ENCODE measurements at regions not wholly inside any gene's neighbourhood (a gene's known extent, or its start where the extent isn't known, plus 50 kb on each side); places are given as distances from the start of the nearest gene placed in this dataset.
"Not testable (repeated sequence)": the region's sequence is repeated elsewhere in the genome, so short reads cannot be mapped to it uniquely, and the experiment has no call there.

DNA sequence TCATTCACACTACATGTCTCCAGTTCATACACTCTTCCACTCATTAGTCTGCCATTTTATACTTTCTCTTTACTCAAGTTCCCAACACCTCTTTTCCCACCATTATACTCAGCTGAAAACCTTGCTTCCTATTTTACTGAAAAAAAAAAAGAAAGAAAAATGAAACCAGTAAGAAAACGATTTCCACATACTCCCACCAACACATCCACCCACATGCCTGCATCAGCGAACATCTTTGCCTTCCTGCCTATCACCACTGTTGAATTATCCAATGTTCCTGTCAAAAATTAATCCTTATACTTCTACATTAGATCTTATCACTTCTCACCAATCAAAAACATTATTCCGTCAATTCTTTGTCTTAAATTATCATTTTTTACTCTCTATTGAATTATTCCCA lies 188.1 kb upstream of the FAM241A start:
- no peak for DNase-seq (ENCODE audit: low read depth in 2 of 2)

DNA sequence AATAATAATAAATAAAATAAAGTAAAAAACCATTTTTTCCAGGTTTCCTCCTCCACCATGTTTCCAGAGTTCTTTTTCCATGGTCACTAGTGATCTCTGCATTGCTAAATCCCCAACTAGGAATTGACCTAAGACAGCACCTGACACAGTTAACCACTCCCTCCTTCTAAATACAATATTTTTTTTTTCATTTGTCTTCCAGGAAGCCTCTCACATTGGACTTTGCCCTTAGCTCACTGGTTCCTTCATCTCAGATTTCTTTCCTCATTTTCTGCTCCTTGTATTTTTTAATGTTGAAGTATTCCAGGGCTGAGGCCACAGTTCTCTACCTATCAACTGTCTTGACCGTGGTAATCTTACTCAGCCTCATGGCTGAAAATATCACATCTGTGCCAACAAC lies 187.3 kb upstream of the FAM241A start:
- DNase-seq (ENCODE audit: low read depth in 2 of 2), result no peak

DNA sequence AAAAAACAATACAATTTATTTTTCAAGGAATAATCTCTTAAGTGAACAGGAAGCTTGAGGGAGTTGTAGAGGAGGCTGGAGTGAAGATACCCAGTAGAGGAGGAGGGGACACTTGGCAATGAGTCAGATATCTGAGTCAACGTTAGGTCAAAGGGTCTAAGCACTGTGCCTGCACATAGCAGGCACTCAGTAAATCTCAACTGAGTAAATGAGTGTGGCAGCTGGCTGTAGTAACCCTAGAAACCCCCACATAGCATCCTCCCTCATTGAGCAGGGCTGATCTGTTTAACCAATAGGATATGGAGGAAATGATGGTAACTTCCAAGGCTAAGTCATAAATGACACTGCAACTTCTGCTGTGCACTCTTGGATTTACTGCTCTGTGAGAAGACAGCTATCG lies 186.0 kb upstream of the FAM241A start:
- DNase-seq (ENCODE audit: low read depth in 2 of 2), result no peak

DNA sequence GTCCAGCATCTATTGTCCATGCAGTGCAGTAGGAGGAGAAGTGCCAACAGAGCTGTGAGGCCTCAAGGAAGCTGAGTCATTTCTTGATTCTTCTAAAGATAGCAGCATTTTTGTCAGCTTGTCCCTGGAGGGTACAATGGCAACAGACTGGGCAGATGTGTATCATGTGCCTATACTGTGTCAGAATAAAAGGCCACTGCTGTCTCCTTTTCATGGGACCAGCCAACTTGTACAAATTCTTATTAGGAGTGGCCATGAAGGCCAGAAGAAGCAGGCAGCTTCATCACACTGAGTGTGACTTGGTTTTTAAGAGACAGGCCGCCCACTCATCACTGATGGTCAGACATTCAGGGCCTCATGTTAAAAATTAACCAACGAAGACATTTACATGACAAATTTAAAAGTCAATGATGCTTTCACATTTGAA lies 185.0 kb upstream of the FAM241A start:
- DNase-seq (ENCODE audit: low read depth in 2 of 2), result no peak

DNA sequence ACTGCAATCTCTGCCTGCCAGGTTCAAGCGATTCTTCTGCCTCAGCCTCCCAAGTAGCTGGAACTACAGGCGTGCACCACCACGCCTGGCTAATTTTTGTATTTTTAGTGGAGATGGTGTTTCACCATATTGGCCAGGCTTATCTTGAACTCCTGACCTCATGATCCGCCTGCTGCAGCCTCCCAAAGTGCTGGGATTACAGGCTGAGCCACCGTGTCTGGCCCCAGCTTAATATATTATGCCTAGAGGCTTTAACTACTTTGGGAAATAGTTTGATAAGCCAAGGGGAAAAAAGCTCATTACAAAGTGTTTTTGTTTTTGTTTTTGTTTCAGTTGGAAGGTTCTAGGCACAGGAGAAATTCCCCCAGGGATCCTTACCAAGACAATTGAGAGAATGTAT lies 184.2 kb upstream of the FAM241A start:
- DNase-seq (ENCODE audit: low read depth in 2 of 2), result not testable (repeated sequence)

DNA sequence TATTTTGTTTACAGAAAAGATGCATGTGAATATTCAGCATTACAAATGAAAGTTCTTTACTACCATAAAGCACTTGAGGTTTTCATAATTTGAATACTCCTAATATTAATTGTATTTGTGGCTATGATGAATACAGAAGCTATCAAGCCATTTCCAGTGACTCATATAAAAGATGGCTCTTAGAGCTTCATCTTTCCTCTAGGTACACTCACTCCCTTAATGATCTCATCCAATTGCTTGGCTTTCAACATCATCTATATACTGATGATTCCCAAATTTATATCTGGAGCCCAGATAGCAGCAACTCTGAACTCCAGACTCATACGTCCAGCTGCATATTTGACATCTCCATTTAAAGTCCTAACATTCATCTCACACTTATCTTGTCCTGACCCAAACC lies 183.4 kb upstream of the FAM241A start:
- no peak for DNase-seq (ENCODE audit: low read depth in 2 of 2)

DNA sequence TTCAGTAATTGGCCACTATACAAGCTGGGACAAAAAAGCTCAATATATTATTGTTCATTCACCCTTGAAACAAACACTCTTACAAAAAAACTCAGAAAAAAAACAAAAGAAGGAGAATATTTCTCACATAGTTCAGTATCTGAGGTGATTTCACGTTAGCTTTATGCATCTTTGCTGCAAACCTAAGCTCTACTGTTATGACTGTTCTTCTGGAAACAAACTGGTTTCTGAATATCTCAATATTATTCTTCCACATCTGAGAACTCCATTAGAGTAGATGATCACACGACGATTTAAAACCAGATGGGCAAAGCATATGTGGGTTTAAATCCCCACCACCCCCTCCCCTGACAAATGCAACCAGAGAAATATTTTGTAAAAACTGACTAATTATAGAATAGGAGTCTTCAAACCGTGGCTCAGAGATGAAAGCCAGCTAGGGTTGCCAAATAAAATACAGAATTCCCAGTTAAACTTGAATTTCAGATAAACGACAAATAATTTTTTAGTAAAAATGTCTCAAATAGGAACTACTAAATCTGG lies 182.0 kb upstream of the FAM241A start:
- DNase-seq (ENCODE audit: low read depth in 2 of 2), result no peak

DNA sequence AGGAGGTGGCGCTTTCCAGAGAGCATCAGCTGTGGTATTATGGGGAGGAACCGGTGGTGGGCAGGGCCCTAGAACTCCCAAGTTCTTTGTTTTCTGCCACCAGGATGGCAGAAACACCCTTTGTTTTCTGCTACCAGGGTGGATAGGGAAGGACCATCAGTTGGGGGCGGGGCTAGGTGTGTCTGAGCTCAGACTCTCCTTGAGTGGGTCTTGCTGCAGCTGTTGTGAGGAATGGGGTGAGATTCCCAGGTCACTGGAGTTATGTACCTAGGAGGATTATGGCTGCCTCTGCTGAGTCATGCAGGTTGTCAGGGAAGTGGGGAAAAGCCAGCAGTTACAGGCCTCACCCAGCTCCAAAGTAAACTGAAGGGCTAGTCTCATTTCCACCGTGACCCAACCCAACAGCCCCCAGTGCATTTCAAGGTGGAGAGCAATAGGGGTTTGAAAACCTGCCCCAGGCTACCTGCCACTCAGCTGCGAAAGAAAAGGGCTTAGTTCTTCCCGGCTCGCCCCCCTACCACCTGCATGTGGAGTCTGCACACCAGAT lies 167.8 kb upstream of the FAM241A start:
- no peak for DNase-seq (ENCODE audit: low read depth in 2 of 2)

DNA sequence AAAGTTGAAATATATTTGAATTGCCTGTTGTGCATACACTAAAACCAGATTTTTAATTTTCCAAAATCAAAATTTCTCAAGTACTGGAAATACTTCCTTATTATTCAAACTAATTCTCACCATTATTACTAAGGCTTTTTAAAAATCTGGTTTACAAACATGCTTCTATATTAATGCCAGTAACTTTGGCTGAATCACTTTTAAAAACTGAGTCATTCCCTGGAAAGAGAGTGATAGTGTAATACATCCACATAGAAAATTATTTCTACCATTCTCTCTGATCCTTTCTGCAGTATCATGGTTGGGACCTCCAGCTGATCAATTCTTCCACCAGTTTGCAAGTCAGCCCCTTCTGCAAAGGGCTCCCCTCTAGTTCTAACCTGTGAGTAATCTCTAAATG lies 165.3 kb upstream of the FAM241A start:
- DNase-seq (ENCODE audit: low read depth in 2 of 2), result no peak

DNA sequence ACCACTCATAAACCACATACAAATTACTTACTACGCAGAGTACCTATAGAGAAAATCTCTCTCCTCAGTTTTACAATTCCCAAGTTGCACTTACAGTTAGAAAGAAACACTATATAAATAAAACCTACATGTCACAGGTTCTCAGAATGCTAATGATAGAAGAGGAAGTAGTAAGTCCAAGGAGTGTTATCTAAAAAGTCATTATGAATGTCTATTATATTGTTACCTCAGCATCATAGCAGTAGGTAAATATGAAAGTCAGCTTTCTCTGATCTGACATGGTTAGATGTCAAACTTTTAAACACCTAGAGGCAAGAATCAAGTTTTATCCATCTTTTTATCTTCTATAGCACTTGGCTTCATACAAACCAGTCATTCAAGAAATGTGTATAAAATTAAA lies 163.2 kb upstream of the FAM241A start:
- no peak for DNase-seq (ENCODE audit: low read depth in 2 of 2)

DNA sequence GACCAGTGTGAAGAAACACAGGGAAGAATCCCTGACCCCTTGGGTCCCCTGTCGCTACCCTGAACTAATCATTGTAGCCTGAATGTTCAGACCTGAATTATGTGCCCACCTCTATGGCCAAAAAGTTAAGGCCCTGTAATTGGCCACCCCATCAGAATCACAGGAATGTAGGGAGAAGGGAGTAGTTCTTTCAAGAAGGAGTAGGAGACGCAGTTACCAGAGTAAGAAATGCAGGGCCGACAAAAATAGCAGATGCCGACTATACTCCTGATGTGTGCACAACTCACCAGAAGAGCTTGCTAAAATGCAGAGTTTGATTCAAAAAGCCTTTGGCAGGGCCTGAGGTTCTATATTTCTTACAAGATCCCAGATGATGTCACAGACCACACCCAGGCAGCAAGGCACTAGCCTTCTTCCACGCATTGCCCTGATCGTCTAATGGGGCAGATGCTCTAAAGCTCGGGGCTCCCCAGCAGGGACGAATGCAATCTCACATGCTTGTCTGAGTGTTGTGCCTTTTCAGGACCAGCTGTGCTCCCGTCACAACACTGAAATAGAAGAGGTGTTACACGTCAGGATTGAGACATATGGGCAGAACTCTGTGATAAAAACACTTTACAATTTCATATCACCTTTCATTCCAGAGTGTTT lies 161.0 kb upstream of the FAM241A start:
- no peak for DNase-seq (ENCODE audit: low read depth in 2 of 2)

DNA sequence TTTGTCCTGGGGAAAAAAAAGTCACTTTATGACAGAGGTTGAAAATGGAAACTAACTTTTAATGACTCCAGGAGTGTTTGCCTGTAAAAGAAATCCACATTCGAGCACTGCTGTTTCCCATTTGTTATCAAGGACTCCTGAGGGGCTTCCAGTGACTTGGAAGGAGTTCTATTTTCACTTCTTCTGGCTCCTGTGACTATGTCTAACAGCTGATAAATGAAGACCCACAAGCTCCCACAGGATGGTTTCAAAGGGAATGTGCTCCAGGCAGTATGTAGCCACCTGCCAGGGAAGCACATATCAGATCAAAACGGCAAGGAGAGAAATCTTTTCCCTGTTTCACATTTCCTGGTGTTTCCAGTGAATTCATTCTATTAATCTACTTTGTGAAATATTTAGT lies 159.8 kb upstream of the FAM241A start:
- no peak for DNase-seq (ENCODE audit: low read depth in 2 of 2)

DNA sequence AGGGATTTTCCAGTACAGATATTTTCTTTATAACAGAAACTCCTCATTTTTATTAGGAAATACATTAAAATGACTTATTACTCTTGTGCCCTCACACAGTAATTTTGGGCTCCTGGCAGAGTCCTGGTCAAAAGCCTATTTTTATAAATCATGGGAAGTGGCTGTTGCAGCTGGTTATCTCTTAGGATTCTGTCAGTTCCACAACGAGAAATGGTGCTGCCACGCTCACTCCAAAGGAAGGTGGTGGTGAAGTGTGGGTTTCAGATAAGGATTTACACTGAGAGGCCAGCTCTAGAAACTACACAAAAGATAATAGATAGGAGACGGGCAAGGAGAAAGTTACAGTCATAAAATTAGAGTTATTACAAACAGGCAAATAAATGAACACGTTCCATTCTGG lies 159.2 kb upstream of the FAM241A start:
- no peak for DNase-seq (ENCODE audit: low read depth in 2 of 2)

DNA sequence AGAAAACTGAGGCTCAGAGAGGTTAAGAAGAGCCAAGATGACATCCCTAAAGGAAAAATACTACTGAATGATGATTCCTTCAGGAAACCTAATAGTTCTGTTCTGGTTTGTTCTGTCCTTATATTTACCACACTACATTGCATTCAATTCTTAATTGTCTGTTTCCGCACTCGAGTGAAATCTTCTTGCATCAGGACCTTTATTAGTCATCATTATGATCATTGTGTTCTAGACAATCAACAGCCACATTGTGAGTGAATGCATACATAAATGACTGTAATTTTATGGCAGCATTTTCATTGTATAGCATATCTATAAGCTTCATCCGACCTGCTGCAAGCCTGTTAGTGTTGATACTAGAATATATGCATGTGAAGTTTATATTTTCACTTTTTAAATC lies 156.7 kb upstream of the FAM241A start:
- DNase-seq (ENCODE audit: low read depth in 2 of 2), result no peak

DNA sequence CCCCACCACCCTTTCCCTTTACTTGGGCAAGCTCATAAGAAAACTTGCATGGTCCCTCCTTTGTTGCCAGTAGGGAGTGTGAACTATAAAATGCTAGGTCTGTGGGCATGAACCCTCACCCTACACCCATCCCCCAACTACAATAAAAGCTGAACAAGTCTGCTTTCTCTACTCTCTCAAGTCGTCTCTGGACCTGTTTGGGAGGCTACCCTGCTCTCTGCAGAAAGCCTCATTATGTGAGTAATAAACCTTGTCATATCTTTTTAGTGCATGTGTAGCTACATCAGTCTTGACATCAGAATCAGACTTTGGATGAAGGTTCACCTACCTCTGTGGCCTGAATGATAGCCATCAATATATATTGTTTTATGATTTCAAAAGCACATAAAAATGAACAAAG lies 155.4 kb upstream of the FAM241A start:
- no peak for DNase-seq (ENCODE audit: low read depth in 2 of 2)

DNA sequence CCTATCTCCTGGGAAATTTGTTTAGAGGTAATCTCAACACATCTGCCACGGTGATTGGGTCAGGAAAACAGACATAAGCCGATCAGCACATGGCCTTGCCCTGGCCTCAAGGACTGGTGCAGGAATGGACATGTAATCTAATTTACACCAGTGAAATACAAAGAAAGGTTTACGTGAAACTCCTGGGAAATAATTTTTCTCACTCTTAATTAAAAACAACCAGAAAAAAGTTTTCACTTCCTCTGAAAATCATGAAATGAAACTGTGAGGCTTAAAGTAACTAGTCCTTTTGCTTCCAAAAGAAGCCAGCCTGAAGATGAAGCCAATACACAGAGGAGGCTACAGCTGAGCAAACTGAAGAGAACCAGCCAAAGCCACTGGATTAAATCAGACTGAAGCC lies 154.1 kb upstream of the FAM241A start:
- DNase-seq (ENCODE audit: low read depth in 2 of 2), result no peak

DNA sequence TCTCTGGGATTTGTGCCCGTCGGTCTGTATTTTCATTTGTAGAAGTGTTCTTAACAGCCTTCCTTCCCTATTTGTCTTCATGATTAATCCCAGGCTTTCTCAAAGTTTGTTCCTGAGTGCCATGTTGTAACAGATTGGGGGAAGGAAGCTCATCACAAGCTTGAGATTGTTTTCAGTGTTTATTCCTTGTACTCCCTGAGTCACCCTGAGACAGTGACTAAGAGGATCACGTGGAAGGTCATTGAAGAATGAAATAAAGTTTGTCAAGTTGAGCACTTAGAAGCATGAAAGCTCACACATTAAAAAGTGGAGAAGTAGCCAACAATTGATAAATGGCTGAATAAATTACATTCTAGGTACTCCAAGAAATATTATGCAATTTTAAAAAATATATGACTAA lies 153.5 kb upstream of the FAM241A start:
- DNase-seq (ENCODE audit: low read depth in 2 of 2), result no peak

DNA sequence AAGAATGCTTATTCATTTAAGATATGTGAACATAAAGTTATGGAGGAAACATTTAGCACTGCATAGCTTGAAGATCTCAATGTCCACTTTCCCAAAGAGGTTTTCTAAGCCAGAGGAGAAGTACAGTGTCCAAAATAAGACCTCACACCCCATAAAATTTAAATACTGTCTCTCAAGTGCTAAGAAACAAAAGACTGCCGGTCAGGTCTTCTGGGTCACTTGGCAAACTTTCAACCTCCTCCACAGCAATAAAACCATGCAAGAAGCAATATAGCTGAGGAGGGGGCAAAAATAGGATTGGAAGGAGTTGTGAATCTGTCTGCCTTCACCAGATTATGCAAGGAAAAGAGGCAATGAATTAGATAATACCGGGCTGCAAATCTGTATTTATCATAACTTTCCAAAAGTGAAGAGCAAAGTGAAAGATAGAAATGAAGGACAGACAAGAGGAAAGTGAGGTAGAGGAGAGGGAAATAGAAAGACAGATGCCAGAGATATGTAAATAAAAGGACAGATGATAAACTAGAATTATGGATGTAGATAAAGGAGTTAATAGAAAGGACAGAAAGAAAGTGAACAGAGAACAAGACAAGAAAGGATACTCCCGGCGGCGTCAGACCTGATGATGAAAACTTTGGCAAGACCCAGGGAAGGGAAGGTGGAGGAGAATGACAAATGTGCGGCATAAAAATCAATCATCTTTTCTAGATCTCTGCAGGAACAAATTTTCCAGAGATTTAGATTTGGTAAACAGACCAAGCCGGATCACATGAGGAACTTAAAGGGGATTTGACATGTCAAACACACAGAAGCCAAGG lies 152.7 kb upstream of the FAM241A start:
- no peak for DNase-seq (ENCODE audit: low read depth in 2 of 2)

DNA sequence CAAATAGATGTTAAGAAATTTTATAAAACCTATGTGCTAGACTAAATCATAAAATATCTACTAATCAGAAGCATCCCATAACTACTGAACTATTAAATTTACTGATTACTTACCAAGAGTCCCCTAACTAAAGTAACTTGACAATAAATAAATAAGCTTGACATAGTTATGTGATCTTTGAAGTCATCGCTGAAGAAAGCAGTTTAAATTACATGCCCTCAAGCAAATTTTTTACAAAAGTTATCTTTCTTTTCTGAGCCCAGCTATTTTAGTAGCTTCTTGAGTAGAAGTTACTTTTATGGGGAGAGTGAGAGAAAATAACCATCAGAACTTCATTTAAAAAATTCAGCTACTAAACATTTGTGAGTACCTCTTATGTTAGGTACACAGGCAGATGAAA lies 150.9 kb upstream of the FAM241A start:
- DNase-seq (ENCODE audit: low read depth in 2 of 2), result no peak

DNA sequence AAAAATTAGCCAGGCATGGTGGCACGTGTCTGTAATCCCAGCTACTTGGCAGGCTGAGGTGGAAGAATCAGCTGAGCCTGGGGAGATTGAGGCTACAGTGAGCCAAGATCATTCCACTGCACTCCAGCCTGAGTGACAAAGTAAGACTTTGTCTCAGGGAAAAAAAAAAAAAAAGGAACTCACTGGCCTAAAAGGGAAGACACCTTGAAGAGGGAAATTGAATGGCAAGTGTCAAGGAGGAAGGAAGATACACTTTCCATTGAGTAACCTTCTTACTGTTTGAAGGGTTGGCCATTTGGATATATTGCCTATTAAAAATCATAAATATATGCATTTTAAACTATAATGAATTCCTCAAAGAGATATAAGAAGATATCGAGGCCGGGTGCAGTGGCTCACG lies 147.5 kb upstream of the FAM241A start:
- DNase-seq (ENCODE audit: low read depth in 2 of 2), result no peak

DNA sequence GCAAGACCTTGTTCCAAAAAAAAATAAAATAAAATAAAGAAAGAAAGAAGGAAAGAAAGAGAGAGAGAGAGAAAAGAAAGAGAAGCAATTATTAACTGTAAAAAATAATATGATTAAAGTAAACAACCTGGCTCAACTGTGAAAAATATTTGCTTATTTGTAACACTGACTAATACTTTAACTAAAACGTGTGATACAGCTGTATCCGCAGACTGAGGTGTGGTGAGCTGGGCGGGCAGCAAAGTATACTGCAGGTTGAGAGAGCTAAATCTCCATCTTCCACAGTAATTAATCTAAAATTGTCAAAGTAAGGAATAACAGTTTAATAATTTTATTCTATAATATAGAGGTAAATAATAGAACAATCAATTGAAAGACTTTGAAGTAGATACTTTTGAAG lies 145.5 kb upstream of the FAM241A start:
- no peak for DNase-seq (ENCODE audit: low read depth in 2 of 2)

DNA sequence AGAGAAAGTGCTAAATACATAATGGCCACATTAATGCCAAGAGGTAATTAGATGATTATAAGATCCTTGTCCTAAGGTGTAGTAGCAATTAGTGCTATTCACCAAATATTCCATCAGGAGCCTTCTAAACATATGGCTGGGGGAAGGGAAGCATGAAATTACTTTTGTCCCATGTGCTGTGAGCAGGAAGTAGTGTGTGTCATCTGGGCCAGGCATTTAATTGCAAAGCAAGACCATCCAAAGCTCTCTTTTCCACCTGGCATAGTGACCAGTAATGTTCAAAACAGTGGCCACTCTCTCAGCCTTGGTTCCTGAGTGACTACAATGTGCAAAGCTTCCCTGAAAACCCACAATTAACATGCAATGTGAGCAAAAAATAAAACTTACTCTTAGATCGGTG lies 144.2 kb upstream of the FAM241A start:
- no peak for DNase-seq (ENCODE audit: low read depth in 2 of 2)

DNA sequence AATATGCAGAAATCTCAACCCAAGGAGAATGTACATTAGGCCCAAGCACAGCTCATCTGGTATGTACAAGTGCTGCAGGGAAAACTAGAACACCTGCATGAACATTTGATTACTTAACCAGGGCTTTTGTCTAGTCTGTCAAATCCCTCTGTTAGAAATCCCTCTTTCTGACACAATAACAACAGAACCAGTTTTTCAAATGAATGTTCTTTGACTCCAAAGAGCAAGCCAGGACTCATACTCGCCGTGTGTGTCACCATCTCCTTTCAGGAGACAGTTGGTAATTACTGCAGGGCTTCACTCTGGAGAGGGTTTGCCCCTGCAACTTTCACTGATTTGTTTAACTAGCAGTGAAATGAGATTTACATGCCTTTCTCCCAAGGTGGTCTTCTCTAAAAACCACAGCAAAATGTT lies 143.0 kb upstream of the FAM241A start:
- DNase-seq (ENCODE audit: low read depth in 2 of 2), result no peak

Data from stimulated activated CD4-positive, alpha-beta T cell treated with anti-CD3 and anti-CD28 coated beads, Interleukin-15, amount 100 ng/mL, for 48 hours (primary cell).